Natural killer cell (primary cell): ENCODE measurements at regions not wholly inside any gene's neighbourhood (a gene's known extent, or its start where the extent isn't known, plus 50 kb on each side); places are given as distances from the start of the nearest gene placed in this dataset.
A peak's percentile ranks its signal among the peaks of the same experiment; 100 is the strongest.

Source experiments
- ATAC-seq, 3 donors: fragments of 150-1000 bp in 2 of 3; fragments of 200-7000 bp in 1 of 3; cut with Tn5 transposase; 1 replicate in 1 of 3; 2 replicates in 2 of 3; pipeline ENCODE4 v1.10.0; 2021; ENCODE audit warnings: mild to moderate bottlenecking in 2 of 3, moderate library complexity in 2 of 3
- DNase-seq, 2 donors: peaks; one replicate each; pipeline versions ENCODE4 v3.0.0 to v3.0.0-alpha.2; 2013 to 2021; ENCODE audit warnings: mixed read lengths in 1 of 2
- H3K27ac ChIP-seq: one replicate; pipeline ENCODE4 v1.5.1; 2013; ENCODE audit warnings: mild to moderate bottlenecking, low read length
- H3K27me3 ChIP-seq: one replicate; pipeline ENCODE4 v1.6.1; 2013; ENCODE audit warnings: low read length; ENCODE audit not compliant: control insufficient read depth, insufficient read depth
- H3K36me3 ChIP-seq: one replicate; pipeline ENCODE4 v1.6.1; 2013; ENCODE audit warnings: low read length; ENCODE audit not compliant: control insufficient read depth, insufficient read depth
- H3K4me1 ChIP-seq: one replicate; pipeline ENCODE4 v1.6.1; 2013; ENCODE audit warnings: low read length; ENCODE audit not compliant: control insufficient read depth, insufficient read depth
- H3K4me3 ChIP-seq: one replicate; pipeline ENCODE4 v1.5.1; 2013; ENCODE audit warnings: low read length
- H3K9me3 ChIP-seq: one replicate; pipeline ENCODE4 v1.6.1; 2013; ENCODE audit warnings: low read length; ENCODE audit not compliant: control insufficient read depth, insufficient read depth
- H3K27ac Mint-ChIP-seq, 2 donors: one replicate each; pipeline ENCODE4 v1.8.0; 2022; ENCODE audit warnings: mild to moderate bottlenecking in 2 of 2, mixed read lengths in 2 of 2, moderate library complexity in 1 of 2
- H3K27me3 Mint-ChIP-seq, 2 donors: one replicate each; pipeline ENCODE4 v1.8.0; 2022; ENCODE audit warnings: low read depth in 2 of 2, mixed read lengths in 2 of 2
- H3K36me3 Mint-ChIP-seq: one replicate; pipeline ENCODE4 v1.8.0; 2022; ENCODE audit warnings: mixed read lengths
- H3K4me1 Mint-ChIP-seq, 2 donors: one replicate each; pipeline ENCODE4 v1.8.0; 2022; ENCODE audit warnings: mixed read lengths in 2 of 2
- H3K4me3 Mint-ChIP-seq: one replicate; pipeline ENCODE4 v1.8.0; 2022; ENCODE audit warnings: mild to moderate bottlenecking, moderate library complexity, mixed read lengths
- H3K9me3 Mint-ChIP-seq, 2 donors: one replicate each; pipeline ENCODE4 v1.8.0; 2022; ENCODE audit warnings: mixed read lengths in 2 of 2
- CTCF ChIP-seq: fragments of 200-600 bp; IDR thresholded peaks from one replicate; pipeline ENCODE4 v1.8.0; 2022; ENCODE audit warnings: antibody characterized with exemption
- WGBS: methylation state at CpG from one replicate; pipeline ENCODE4 v1.1.7; 2013; ENCODE audit warnings: missing lambda C conversion rate; ENCODE audit not compliant: insufficient coverage; 5-methylcytosine and 5-hydroxymethylcytosine counted together
- intact Hi-C: fragments of 100-400 bp; cut with micrococcal nuclease; formaldehyde crosslinking; loops from one replicate; pipeline ENCODE4 v1.14.2; 2022

- H3K27ac Mint-ChIP-seq, result no peak overlapping the region
- no peak for TF ChIP-seq CTCF
- H3K9me3 Mint-ChIP-seq, result no peaks in the 10 kb centered on the region
- H3K4me3 Mint-ChIP-seq, result no peak overlapping the region
- 70% methylated on average over 14 of the region's 14 CpGs for WGBS
- Histone ChIP-seq H3K27ac (no peak overlapping the region), H3K36me3 (no peaks in the 10 kb centered on the region), H3K27me3 (no peaks in the 10 kb centered on the region), H3K9me3 (no peaks in the 10 kb centered on the region), H3K4me1 (peaks cover 6% of the 10 kb centered on the region), H3K4me3 (no peak overlapping the region)
- ATAC-seq, result no peak
- DNase-seq, result no peak
- H3K4me1 Mint-ChIP-seq, result peaks cover 5 to 6% of the 10 kb centered on the region in 2 donors
- H3K36me3 Mint-ChIP-seq, result no peaks in the 10 kb centered on the region
- intact Hi-C loops, result no loop called here
- H3K27me3 Mint-ChIP-seq, result peaks cover 13 to 15% of the 10 kb centered on the region in 2 donors
These were observed 148.0 kb upstream of the C1orf174 start for GRCh38 chr1:4048076-4048475.

- Histone ChIP-seq H3K27ac (no peak overlapping the region), H3K9me3 (no peaks in the 10 kb centered on the region), H3K27me3 (no peaks in the 10 kb centered on the region), H3K36me3 (no peaks in the 10 kb centered on the region), H3K4me1 (peaks cover 6% of the 10 kb centered on the region), H3K4me3 (no peak overlapping the region)
- Mint-ChIP-seq H3K36me3 (no peaks in the 10 kb centered on the region), H3K27ac (no peak overlapping the region), H3K27me3 (peaks cover 13 to 15% of the 10 kb centered on the region in 2 donors), H3K9me3 (no peaks in the 10 kb centered on the region), H3K4me3 (no peak overlapping the region), H3K4me1 (peaks cover 5 to 9% of the 10 kb centered on the region in 2 donors)
- TF ChIP-seq CTCF, result no peak
- WGBS, result 84% methylated on average over 9 of the region's 9 CpGs
- intact Hi-C loops, result no loop called here
- DNase-seq, result no peak
- ATAC-seq, result no peak
These were observed 148.8 kb upstream of the C1orf174 start for GRCh38 chr1:4048921-4049320.

GRCh38 chr1:4050998-4051397 lies 150.9 kb upstream of the C1orf174 start:
- no peaks in the 10 kb centered on the region for H3K9me3 ChIP-seq
- ATAC-seq (no peak), DNase-seq (no peak)
- H3K4me3 ChIP-seq, result no peak overlapping the region
- H3K27me3 ChIP-seq, result no peaks in the 10 kb centered on the region
- peaks cover 9 to 12% of the 10 kb centered on the region in 2 donors for H3K27me3 Mint-ChIP-seq
- TF ChIP-seq CTCF, result no peak
- no peak overlapping the region for H3K27ac Mint-ChIP-seq
- H3K9me3 Mint-ChIP-seq, result no peaks in the 10 kb centered on the region
- H3K4me1 Mint-ChIP-seq, result peaks cover 5 to 9% of the 10 kb centered on the region in 2 donors
- peaks cover 6% of the 10 kb centered on the region for H3K4me1 ChIP-seq
- WGBS, result 90% methylated on average over 12 of the region's 12 CpGs
- H3K27ac ChIP-seq, result no peak overlapping the region
- no peak overlapping the region for H3K4me3 Mint-ChIP-seq
- intact Hi-C loops, result no loop called here
- no peaks in the 10 kb centered on the region for H3K36me3 ChIP-seq
- H3K36me3 Mint-ChIP-seq, result no peaks in the 10 kb centered on the region

- no peaks in the 10 kb centered on the region for H3K9me3 ChIP-seq
- Mint-ChIP-seq H3K36me3 (no peaks in the 10 kb centered on the region), H3K9me3 (no peaks in the 10 kb centered on the region), H3K4me3 (no peak overlapping the region), H3K27me3 (peaks cover 7% of the 10 kb centered on the region in 2 donors), H3K27ac (no peak overlapping the region), H3K4me1 (peaks cover 5 to 9% of the 10 kb centered on the region in 2 donors)
- no peaks in the 10 kb centered on the region for H3K27me3 ChIP-seq
- TF ChIP-seq CTCF, result no peak
- peak in 2 of 3 donors; percentile 48 to 64 for ATAC-seq
- H3K36me3 ChIP-seq, result no peaks in the 10 kb centered on the region
- DNase-seq, result no peak
- intact Hi-C loops, result no loop called here
- H3K4me3 ChIP-seq, result no peak overlapping the region
- 63% methylated on average over 6 of the region's 6 CpGs for WGBS
- no peaks in the 10 kb centered on the region for H3K4me1 ChIP-seq
- H3K27ac ChIP-seq, result no peak overlapping the region
These were observed 152.6 kb upstream of the C1orf174 start for GRCh38 chr1:4052657-4053056.
